Coronary artery (tissue), 2 donors: ENCODE measurements at regions not wholly inside any gene's neighbourhood (a gene's known extent, or its start where the extent isn't known, plus 50 kb on each side); places are given as distances from the start of the nearest gene placed in this dataset.

Experiments used
- DNase-seq: peaks from one replicate; pipeline ENCODE4 v3.0.0-alpha.2; 2017; ENCODE audit warnings: low spot score
- H3K27ac ChIP-seq, 2 donors: fragments of 200-600 bp; sonication (generic); one replicate each; pipeline ENCODE4 v1.5.1; 2016 to 2019
- H3K4me3 ChIP-seq: fragments of 200-600 bp; sonication (generic); 2 replicates; pipeline ENCODE4 v1.5.1; 2016; ENCODE audit warnings: mild to moderate bottlenecking, moderate library complexity
- CTCF ChIP-seq: fragments of 200-600 bp; sonication (generic); IDR thresholded peaks from one replicate; pipeline ENCODE4 v1.5.1; 2019; ENCODE audit warnings: antibody characterized with exemption

GRCh38 chrX:8374041-8374825, 90.4 kb upstream of the VCX3B start:
- DNase-seq = no peak
- no peak for TF ChIP-seq CTCF
- H3K27ac ChIP-seq = no peak overlapping the region
- no peak overlapping the region for H3K4me3 ChIP-seq

GRCh38 chrX:8377041-8377440, 87.6 kb upstream of the VCX3B start:
- Histone ChIP-seq H3K27ac (no peak overlapping the region), H3K4me3 (no peak overlapping the region)
- no peak for DNase-seq
- no peak for TF ChIP-seq CTCF

- Histone ChIP-seq H3K4me3 (no peak overlapping the region), H3K27ac (no peak overlapping the region)
- no peak for DNase-seq
- TF ChIP-seq CTCF = no peak
Measured at GRCh38 chrX:8390771-8391170, 73.9 kb upstream of the VCX3B start.

- no peak for DNase-seq
- Histone ChIP-seq H3K27ac (peak overlapping the region in 1 of 2 donors; percentile 65), H3K4me3 (peak overlapping the region; percentile 17)
- TF ChIP-seq CTCF = no peak
Measured at GRCh38 chrX:8403988-8404387, 60.6 kb upstream of the VCX3B start.

- Histone ChIP-seq H3K4me3 (peak overlapping the region; percentile 17), H3K27ac (peak overlapping the region in 1 of 2 donors; percentile 65)
- no peak for DNase-seq
- TF ChIP-seq CTCF = no peak
Measured at GRCh38 chrX:8404471-8404870, 60.2 kb upstream of the VCX3B start.

GRCh38 chrX:8404926-8405325, 59.7 kb upstream of the VCX3B start:
- H3K4me3 ChIP-seq = no peak overlapping the region
- no peak for DNase-seq
- H3K27ac ChIP-seq = peak overlapping the region in 1 of 2 donors; percentile 65
- TF ChIP-seq CTCF = no peak

- no peak overlapping the region for H3K27ac ChIP-seq
Measured at GRCh38 chrX:8405631-8406030, 59.0 kb upstream of the VCX3B start.

More at GRCh38 chrX:8405631-8406030, 59.0 kb upstream of the VCX3B start:
- no peak for DNase-seq
- TF ChIP-seq CTCF = no peak
- H3K4me3 ChIP-seq = no peak overlapping the region
